CD4-positive, alpha-beta memory T cell (primary cell): ENCODE measurements at regions not wholly inside any gene's neighbourhood (a gene's known extent, or its start where the extent isn't known, plus 50 kb on each side); places are given as distances from the start of the nearest gene placed in this dataset.
"Not testable (repeated sequence)": the region's sequence is repeated elsewhere in the genome, so short reads cannot be mapped to it uniquely, and the experiment has no call there.

Source experiments
- CTCF ChIA-PET: fragments of 350-600 bp; sonication (Branson Sonifier 250); formaldehyde crosslinking; loops from one replicate; lab custom pipeline; 2021; ENCODE audit warnings: inconsistent platforms; ENCODE audit not compliant: partially characterized antibody; lab: Charles Lee
- POLR2A ChIA-PET: fragments of 350-600 bp; sonication (Branson Sonifier 250); formaldehyde crosslinking; loops from one replicate; lab custom pipeline; 2021; ENCODE audit not compliant: partially characterized antibody; lab: Charles Lee
- DNase-seq, 5 donors: peaks; one replicate each; pipeline versions ENCODE4 v3.0.0 to v3.0.0-alpha.2; 2020 to 2022; ENCODE audit warnings: mixed read lengths in 1 of 5
- H3K27ac ChIP-seq: one replicate; pipeline ENCODE4 v1.7.0; 2013; ENCODE audit warnings: low read depth, low read length
- H3K27me3 ChIP-seq: 2 replicates; pipeline ENCODE4 v1.7.0; 2013; ENCODE audit warnings: mild to moderate bottlenecking, low read length, moderate library complexity; ENCODE audit not compliant: insufficient read depth
- H3K36me3 ChIP-seq: 2 replicates; pipeline ENCODE4 v1.7.0; 2013; ENCODE audit warnings: mild to moderate bottlenecking, low read length, moderate library complexity; ENCODE audit not compliant: insufficient read depth
- H3K4me1 ChIP-seq: 2 replicates; pipeline ENCODE4 v1.7.0; 2013; ENCODE audit warnings: mild to moderate bottlenecking, low read length, moderate library complexity; ENCODE audit not compliant: insufficient read depth
- H3K4me3 ChIP-seq, 2 donors: one replicate each; pipeline ENCODE4 v1.7.0; 2013; ENCODE audit warnings: low read length in 2 of 2, mild to moderate bottlenecking in 1 of 2
- H3K9me3 ChIP-seq, 2 donors: one replicate each; pipeline ENCODE4 v1.7.0; 2013; ENCODE audit warnings: low read length in 2 of 2, control low read depth in 1 of 2; ENCODE audit not compliant: control insufficient read depth in 1 of 2
- H3K27ac Mint-ChIP-seq, 7 donors: one replicate each; pipeline ENCODE4 v1.8.0; 2020 to 2021; ENCODE audit warnings: mixed read lengths in 7 of 7, mild to moderate bottlenecking in 6 of 7, inconsistent platforms in 3 of 7, moderate library complexity in 3 of 7
- H3K27me3 Mint-ChIP-seq, 2 donors: one replicate each; pipeline ENCODE4 v1.8.0; 2020 to 2021; ENCODE audit warnings: mixed read lengths in 2 of 2
- H3K36me3 Mint-ChIP-seq, 2 donors: one replicate each; pipeline ENCODE4 v1.8.0; 2020 to 2021; ENCODE audit warnings: mixed read lengths in 2 of 2, inconsistent platforms in 1 of 2, mild to moderate bottlenecking in 1 of 2
- H3K4me1 Mint-ChIP-seq, 4 donors: one replicate each; pipeline ENCODE4 v1.8.0; 2020 to 2021; ENCODE audit warnings: mixed read lengths in 4 of 4, mild to moderate bottlenecking in 1 of 4
- H3K4me3 Mint-ChIP-seq, 8 donors: one replicate each; pipeline ENCODE4 v1.8.0; 2020 to 2021; ENCODE audit warnings: mixed read lengths in 8 of 8, mild to moderate bottlenecking in 7 of 8, moderate library complexity in 6 of 8, inconsistent platforms in 3 of 8
- H3K9me3 Mint-ChIP-seq, 8 donors: one replicate each; pipeline ENCODE4 v1.8.0; 2020 to 2021; ENCODE audit warnings: mixed read lengths in 8 of 8, mild to moderate bottlenecking in 5 of 8, inconsistent platforms in 3 of 8, moderate library complexity in 1 of 8
- intact Hi-C: fragments of 100-400 bp; cut with micrococcal nuclease; formaldehyde crosslinking; loops from one replicate; pipeline ENCODE4 v1.15.1; 2023

DNA sequence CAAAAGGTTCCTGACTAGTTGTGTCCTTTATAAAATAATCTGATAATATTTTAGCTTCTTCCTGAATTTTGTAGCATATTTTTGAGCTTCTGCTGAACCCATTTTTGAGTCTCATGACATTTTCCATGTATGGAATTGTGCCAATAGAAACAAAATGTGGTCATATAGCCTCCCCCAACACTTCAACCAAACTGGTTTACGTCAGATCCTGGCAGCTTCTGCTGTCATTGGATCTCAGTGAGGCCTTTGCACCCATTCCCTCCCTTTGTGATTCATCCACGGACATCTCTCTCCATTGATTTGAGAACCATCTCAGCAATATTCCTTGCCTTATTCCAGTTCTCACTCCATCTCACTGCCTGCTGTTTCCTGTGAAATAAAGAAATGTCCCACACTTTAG lies 128.0 kb downstream of the GPCPD1 start:
- no peak overlapping the region for H3K27ac Mint-ChIP-seq
- no peak overlapping the region for H3K27ac ChIP-seq
- H3K27me3 Mint-ChIP-seq: peaks cover 13 to 21% of the 10 kb centered on the region in 2 donors
- no peaks in the 10 kb centered on the region for H3K9me3 ChIP-seq
- H3K4me1 ChIP-seq: no peaks in the 10 kb centered on the region
- intact Hi-C loops: no loop called here
- POLR2A ChIA-PET: no interaction called here
- no peaks in the 10 kb centered on the region for H3K27me3 ChIP-seq
- no peaks in the 10 kb centered on the region for H3K9me3 Mint-ChIP-seq
- no peaks in the 10 kb centered on the region for H3K4me1 Mint-ChIP-seq
- H3K36me3 ChIP-seq: no peaks in the 10 kb centered on the region
- no peaks in the 10 kb centered on the region for H3K36me3 Mint-ChIP-seq
- H3K4me3 ChIP-seq: no peak overlapping the region
- DNase-seq: no peak
- CTCF ChIA-PET: no interaction called here
- no peak overlapping the region for H3K4me3 Mint-ChIP-seq

DNA sequence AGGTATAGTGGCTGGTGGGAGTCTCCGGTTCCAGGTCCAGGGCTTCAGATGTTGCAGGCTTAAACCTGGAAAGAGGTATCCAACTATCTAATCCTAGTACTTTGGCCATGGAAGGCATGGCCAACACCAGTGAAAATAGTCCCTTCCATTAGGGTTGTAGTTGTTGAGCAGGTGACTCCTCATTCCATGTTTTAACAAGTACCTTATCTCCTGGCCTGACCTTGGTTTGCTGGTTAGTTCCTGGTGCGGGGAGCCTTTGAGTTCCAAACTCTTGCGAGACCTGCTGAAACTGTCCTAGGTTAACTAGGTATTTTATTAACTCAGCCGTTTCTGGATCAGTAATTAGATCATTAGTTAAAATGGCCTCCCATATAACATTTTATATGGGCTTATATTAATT lies 128.9 kb downstream of the GPCPD1 start:
- POLR2A ChIA-PET: no interaction called here
- Histone ChIP-seq H3K36me3 (no peaks in the 10 kb centered on the region), H3K27ac (no peak overlapping the region), H3K9me3 (no peaks in the 10 kb centered on the region), H3K4me1 (no peaks in the 10 kb centered on the region), H3K4me3 (no peak overlapping the region), H3K27me3 (no peaks in the 10 kb centered on the region)
- DNase-seq: no peak
- H3K27ac Mint-ChIP-seq: no peak overlapping the region
- no peaks in the 10 kb centered on the region for H3K4me1 Mint-ChIP-seq
- intact Hi-C loops: no loop called here
- H3K9me3 Mint-ChIP-seq: no peaks in the 10 kb centered on the region
- CTCF ChIA-PET: no interaction called here
- peaks cover 11 to 17% of the 10 kb centered on the region in 2 donors for H3K27me3 Mint-ChIP-seq
- H3K4me3 Mint-ChIP-seq: no peak overlapping the region
- no peaks in the 10 kb centered on the region for H3K36me3 Mint-ChIP-seq

DNA sequence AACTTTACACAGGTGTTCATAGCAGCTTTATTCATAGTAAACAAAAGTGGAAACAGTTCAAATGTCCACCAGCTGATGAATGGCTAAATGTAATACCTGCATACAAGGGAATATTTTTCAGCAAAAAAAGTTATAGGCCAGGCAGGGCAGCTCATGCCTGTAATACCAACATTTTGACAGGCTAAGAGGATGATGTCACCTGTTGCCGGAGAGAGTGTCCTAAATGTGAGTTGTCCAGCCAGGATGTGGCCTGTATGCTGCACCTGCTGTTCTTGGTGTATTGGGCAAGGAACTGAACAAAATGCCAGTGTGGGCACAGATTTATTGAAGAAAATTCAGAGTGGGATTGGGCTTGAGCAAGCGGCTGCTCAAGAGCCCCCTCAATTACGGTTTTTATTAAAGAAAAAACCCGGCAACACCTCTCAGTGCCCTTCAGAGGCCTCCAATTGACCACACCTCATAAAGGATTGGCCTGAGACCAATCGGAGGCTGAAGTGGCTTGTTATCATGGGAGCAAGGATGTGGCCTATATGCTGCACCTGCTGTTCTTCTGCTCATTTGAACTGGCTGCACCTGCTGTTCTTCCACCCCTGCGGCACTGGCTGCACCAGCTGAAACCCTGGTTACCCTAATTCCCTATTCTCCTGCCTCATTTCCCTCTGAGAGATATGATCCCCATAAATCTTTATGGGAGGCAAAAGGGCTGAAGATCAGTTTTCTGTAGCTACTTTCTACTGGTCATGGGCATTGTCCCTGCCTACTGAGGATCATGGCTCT lies 129.8 kb downstream of the GPCPD1 start:
- Histone ChIP-seq H3K36me3 (no peaks in the 10 kb centered on the region), H3K4me1 (no peaks in the 10 kb centered on the region), H3K27ac (no peak overlapping the region), H3K9me3 (no peaks in the 10 kb centered on the region), H3K27me3 (no peaks in the 10 kb centered on the region), H3K4me3 (no peak overlapping the region)
- CTCF ChIA-PET: no interaction called here
- Mint-ChIP-seq H3K9me3 (no peaks in the 10 kb centered on the region), H3K4me1 (no peaks in the 10 kb centered on the region), H3K27me3 (peaks cover 5 to 9% of the 10 kb centered on the region in 2 donors), H3K4me3 (no peak overlapping the region), H3K27ac (no peak overlapping the region), H3K36me3 (no peaks in the 10 kb centered on the region)
- POLR2A ChIA-PET: no interaction called here
- intact Hi-C loops: no loop called here
- no peak for DNase-seq

DNA sequence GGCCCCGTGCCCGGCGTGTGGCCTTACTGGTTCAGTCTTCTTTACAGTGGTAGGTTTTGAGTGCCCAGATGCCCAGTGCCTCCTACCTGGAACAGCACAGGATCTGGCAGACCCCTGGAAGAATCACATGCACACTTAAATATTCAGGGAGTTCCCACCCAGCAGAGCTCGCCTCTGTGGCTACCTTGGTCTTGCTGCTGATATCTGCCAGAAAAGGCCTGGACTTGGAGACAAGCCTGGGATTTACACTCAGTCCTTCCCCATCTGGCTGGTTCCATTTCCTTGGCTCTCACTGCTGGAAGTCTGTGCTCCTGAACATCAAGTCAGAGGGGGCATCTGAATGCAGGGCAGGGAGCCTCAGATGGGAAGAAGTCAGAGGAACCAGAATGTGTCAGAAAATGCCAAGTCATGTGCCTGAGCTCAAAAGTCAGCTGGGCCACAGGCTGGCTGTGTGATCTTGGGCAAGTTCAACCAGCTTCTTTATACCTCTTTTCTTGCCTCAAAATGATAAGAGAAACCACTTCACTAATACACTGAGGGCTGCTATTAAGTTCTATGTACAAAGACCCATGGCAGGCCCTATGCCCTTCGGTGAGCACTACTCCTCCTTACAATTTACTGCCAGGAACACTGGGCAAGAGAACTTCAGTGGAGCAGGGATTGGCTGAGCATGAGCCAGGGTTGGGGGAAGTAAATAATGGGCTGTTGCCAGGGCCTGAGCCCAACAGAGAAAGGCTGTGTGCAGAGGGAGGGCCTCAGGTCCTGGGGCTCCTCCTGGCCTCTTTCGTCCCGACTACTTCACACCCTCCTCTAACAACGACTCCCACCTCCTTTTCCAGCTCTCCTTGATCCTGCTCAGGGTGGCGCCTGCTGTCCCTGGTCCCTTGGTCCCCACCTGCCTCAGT lies 135.9 kb downstream of the GPCPD1 start:
- no peaks in the 10 kb centered on the region for H3K27me3 ChIP-seq
- H3K9me3 Mint-ChIP-seq: no peaks in the 10 kb centered on the region
- ChIA-PET CTCF (no interaction called here), POLR2A (no interaction called here)
- no peaks in the 10 kb centered on the region for H3K9me3 ChIP-seq
- H3K27ac Mint-ChIP-seq: no peak overlapping the region
- H3K27ac ChIP-seq: no peak overlapping the region
- DNase-seq: no peak
- no peaks in the 10 kb centered on the region for H3K36me3 Mint-ChIP-seq
- H3K4me1 Mint-ChIP-seq: no peaks in the 10 kb centered on the region
- H3K4me1 ChIP-seq: no peaks in the 10 kb centered on the region
- no peaks in the 10 kb centered on the region for H3K36me3 ChIP-seq
- no peak overlapping the region for H3K4me3 Mint-ChIP-seq
- H3K27me3 Mint-ChIP-seq: peaks cover 0 to 1% of the 10 kb centered on the region in 2 donors
- intact Hi-C loops: no loop called here
- H3K4me3 ChIP-seq: no peak overlapping the region

DNA sequence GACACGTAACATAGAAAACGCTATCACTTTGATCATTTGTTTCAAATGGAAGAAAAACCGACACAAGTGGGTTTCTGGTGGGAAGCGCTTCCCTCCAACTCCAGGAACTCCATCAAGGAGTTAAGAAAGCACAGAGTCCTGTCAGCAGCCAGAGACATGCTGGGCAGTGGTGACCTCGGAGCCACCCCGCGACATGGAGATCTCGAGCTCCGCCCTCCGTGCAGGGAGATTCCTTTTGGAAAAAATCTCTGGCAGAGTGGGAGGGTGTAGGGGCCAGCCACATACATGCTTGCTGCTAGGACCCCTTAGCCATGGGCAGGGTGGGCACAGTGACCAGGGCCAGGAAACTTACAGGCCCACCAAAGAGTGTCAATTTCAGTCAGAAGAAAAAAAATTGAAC lies 138.9 kb downstream of the GPCPD1 start:
- H3K4me3 ChIP-seq, intact Hi-C loops, CTCF ChIA-PET, POLR2A ChIA-PET, H3K4me1 Mint-ChIP-seq, H3K4me3 Mint-ChIP-seq, H3K36me3 Mint-ChIP-seq, H3K36me3 ChIP-seq, H3K9me3 ChIP-seq, H3K27ac ChIP-seq, H3K27me3 ChIP-seq, H3K4me1 ChIP-seq, H3K9me3 Mint-ChIP-seq, DNase-seq, H3K27ac Mint-ChIP-seq: not testable (repeated sequence)
- H3K27me3 Mint-ChIP-seq: peaks cover 10 to 16% of the 10 kb centered on the region in 2 donors

DNA sequence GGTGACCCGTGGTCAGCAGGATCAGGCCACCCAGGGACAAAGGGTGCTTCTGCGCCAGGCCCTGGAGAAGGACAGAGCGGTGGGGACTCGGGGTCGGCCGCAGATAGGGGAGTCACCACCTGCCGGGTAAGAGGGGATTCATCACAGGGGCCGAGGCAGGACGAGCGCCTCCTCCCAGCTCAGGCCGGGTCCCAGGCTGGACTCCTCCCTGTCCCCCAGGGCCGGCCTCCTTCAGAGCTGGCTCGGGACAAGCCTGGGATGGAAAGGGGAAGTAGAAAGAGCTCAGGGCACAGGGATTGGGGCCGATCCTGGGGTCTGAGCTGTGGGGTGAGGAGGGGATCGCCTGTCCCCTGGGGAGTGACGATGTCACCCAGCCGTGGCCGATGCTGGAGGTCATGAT lies 139.4 kb downstream of the GPCPD1 start:
- no peaks in the 10 kb centered on the region for H3K27me3 ChIP-seq
- no peak for DNase-seq
- POLR2A ChIA-PET: no interaction called here
- Mint-ChIP-seq H3K4me3 (no peak overlapping the region), H3K27ac (no peak overlapping the region), H3K36me3 (no peaks in the 10 kb centered on the region), H3K9me3 (no peaks in the 10 kb centered on the region), H3K27me3 (peaks cover 14 to 16% of the 10 kb centered on the region in 2 donors), H3K4me1 (no peaks in the 10 kb centered on the region)
- H3K4me3 ChIP-seq: no peak overlapping the region
- H3K27ac ChIP-seq: no peak overlapping the region
- no peaks in the 10 kb centered on the region for H3K36me3 ChIP-seq
- intact Hi-C loops: no loop called here
- H3K9me3 ChIP-seq: no peaks in the 10 kb centered on the region
- H3K4me1 ChIP-seq: no peaks in the 10 kb centered on the region
- CTCF ChIA-PET: no interaction called here

DNA sequence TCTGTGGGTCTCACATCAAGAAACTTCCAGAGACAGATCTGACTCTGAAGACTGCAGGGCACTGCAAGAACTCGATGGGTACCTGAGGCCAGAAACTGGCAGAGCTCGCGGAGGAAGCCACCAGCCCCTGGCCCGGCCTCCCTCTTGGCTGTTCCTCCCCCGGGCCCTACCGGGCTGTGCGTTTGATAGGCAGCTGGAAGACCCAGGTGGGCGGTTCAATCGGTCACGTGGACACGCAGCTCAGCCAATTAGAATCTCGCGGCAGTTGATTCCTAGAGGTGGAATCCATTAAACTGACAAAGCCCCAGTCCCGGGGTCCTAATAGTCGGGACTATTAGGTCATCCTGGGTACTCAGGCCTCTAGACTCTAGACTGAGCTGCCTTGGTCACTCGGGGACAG lies 139.9 kb downstream of the GPCPD1 start:
- H3K4me1 Mint-ChIP-seq: no peaks in the 10 kb centered on the region
- H3K4me3 ChIP-seq: no peak overlapping the region
- no peaks in the 10 kb centered on the region for H3K9me3 ChIP-seq
- H3K36me3 Mint-ChIP-seq: no peaks in the 10 kb centered on the region
- peaks cover 15 to 16% of the 10 kb centered on the region in 2 donors for H3K27me3 Mint-ChIP-seq
- H3K4me1 ChIP-seq: no peaks in the 10 kb centered on the region
- no peaks in the 10 kb centered on the region for H3K36me3 ChIP-seq
- H3K27ac ChIP-seq: no peak overlapping the region
- CTCF ChIA-PET: no interaction called here
- no peaks in the 10 kb centered on the region for H3K9me3 Mint-ChIP-seq
- no peaks in the 10 kb centered on the region for H3K27me3 ChIP-seq
- intact Hi-C loops: no loop called here
- no peak for DNase-seq
- H3K27ac Mint-ChIP-seq: no peak overlapping the region
- POLR2A ChIA-PET: no interaction called here
- no peak overlapping the region for H3K4me3 Mint-ChIP-seq
